IMR-90 (cell line): ENCODE measurements at regions not wholly inside any gene's neighbourhood (a gene's known extent, or its start where the extent isn't known, plus 50 kb on each side); places are given as distances from the start of the nearest gene placed in this dataset.

Source experiments
- ATAC-seq: fragments of 200-7000 bp; cut with Tn5 transposase; 2 replicates; pipeline ENCODE4 v1.9.1; 2020; ENCODE audit warnings: low read depth, mild to moderate bottlenecking, moderate library complexity
- BruUV-seq: library from RNA; stranded (reverse); fragments of 400-500 nt; replicated peaks from 2 replicates; lab custom pipeline; 2021; lab: Mats Ljungman, UMichigan
- CTCF ChIA-PET: fragments of 300-600 bp; formaldehyde crosslinking; extraction: SDS; loops from one replicate; lab custom pipeline; 2021; ENCODE audit warnings: antibody characterized with exemption; lab: Yijun Ruan, JAX
- POLR2A ChIA-PET: fragments of 300-600 bp; sonication (Branson Sonifier 250); formaldehyde crosslinking; loops from one replicate; lab custom pipeline; 2022; ENCODE audit warnings: antibody characterized with exemption; ENCODE audit not compliant: unreplicated experiment; lab: Charles Lee
- DNase-seq: peaks from one replicate; pipeline ENCODE4 v3.0.0; 2013
- H2AFZ ChIP-seq: replicated peaks from 2 replicates; pipeline ENCODE3; 2013; ENCODE audit warnings: low read length, mild to moderate bottlenecking; ENCODE audit not compliant: poor library complexity
- H2AK5ac ChIP-seq: 2 replicates; pipeline ENCODE4 v1.6.1; 2013; ENCODE audit warnings: low read depth, low read length, inconsistent platforms
- H2AK9ac ChIP-seq: replicated peaks from 2 replicates; pipeline ENCODE3; 2013; ENCODE audit warnings: mild to moderate bottlenecking, low read depth, low read length, moderate library complexity; ENCODE audit not compliant: poor library complexity
- H2BK120ac ChIP-seq: 2 replicates; pipeline ENCODE4 v1.6.1; 2013; ENCODE audit warnings: low read depth, low read length, inconsistent platforms
- H2BK15ac ChIP-seq: 3 replicates; pipeline ENCODE4 v1.6.1; 2013; ENCODE audit warnings: low read depth, low read length, inconsistent platforms
- H2BK20ac ChIP-seq: 2 replicates; pipeline ENCODE4 v1.6.1; 2013; ENCODE audit warnings: low read depth, mild to moderate bottlenecking, inconsistent platforms, low read length, moderate library complexity
- H2BK5ac ChIP-seq: 2 replicates; pipeline ENCODE4 v1.6.1; 2013; ENCODE audit warnings: mild to moderate bottlenecking, low read depth, low read length, inconsistent platforms; ENCODE audit not compliant: poor library complexity, severe bottlenecking
- H3K14ac ChIP-seq: replicated peaks from 2 replicates; pipeline ENCODE4 v1.6.1; 2013; ENCODE audit warnings: low read depth, low read length, inconsistent platforms
- H3K18ac ChIP-seq: 2 replicates; pipeline ENCODE4 v1.6.1; 2013; ENCODE audit warnings: low read depth, low read length, control low read depth
- H3K23ac ChIP-seq: 2 replicates; pipeline ENCODE4 v1.6.1; 2013; ENCODE audit warnings: low read depth, low read length, inconsistent platforms
- H3K27ac ChIP-seq: 2 replicates; pipeline ENCODE4 v1.5.1; 2013; ENCODE audit warnings: mild to moderate bottlenecking, control low read depth, low read length; ENCODE audit not compliant: insufficient read depth
- H3K27me3 ChIP-seq: 2 replicates; pipeline ENCODE4 v1.6.1; 2013; ENCODE audit warnings: low read length; ENCODE audit not compliant: control insufficient read depth, insufficient read depth
- H3K36me3 ChIP-seq: 2 replicates; pipeline ENCODE4 v1.6.1; 2013; ENCODE audit warnings: low read length, mixed read lengths; ENCODE audit not compliant: control insufficient read depth, insufficient read depth
- H3K4ac ChIP-seq: 2 replicates; pipeline ENCODE4 v1.6.1; 2013; ENCODE audit warnings: low read depth, low read length, inconsistent platforms
- H3K4me1 ChIP-seq: 2 replicates; pipeline ENCODE4 v1.6.1; 2013; ENCODE audit warnings: low read length, mixed read lengths; ENCODE audit not compliant: control insufficient read depth, insufficient read depth
- H3K4me2 ChIP-seq: 2 replicates; pipeline ENCODE4 v1.6.1; 2013; ENCODE audit warnings: low read depth, mild to moderate bottlenecking, control low read depth, low read length, moderate library complexity
- H3K4me3 ChIP-seq: 2 replicates; pipeline ENCODE4 v1.5.1; 2013; ENCODE audit warnings: low read depth, mild to moderate bottlenecking, control low read depth, low read length, moderate library complexity; ENCODE audit not compliant: insufficient read depth
- H3K56ac ChIP-seq: 2 replicates; pipeline ENCODE4 v1.6.1; 2013; ENCODE audit warnings: low read length, inconsistent platforms; ENCODE audit not compliant: insufficient read depth; ENCODE audit errors: extremely low read depth
- H3K79me1 ChIP-seq, 2 experiments: 2 replicates each; pipeline ENCODE4 v1.6.1; 2013; ENCODE audit warnings: low read length in 2 of 2, inconsistent platforms in 1 of 2, low read depth in 1 of 2
- H3K9ac ChIP-seq: 2 replicates; pipeline ENCODE4 v1.6.1; 2013; ENCODE audit warnings: low read depth, low read length, control low read depth
- H3K9me1 ChIP-seq: 2 replicates; pipeline ENCODE4 v1.6.1; 2013; ENCODE audit warnings: low read length, inconsistent platforms; ENCODE audit not compliant: insufficient read depth
- H3K9me3 ChIP-seq: 2 replicates; pipeline ENCODE4 v1.6.1; 2013; ENCODE audit warnings: low read length; ENCODE audit not compliant: control insufficient read depth, insufficient read depth
- H4K20me1 ChIP-seq: 2 replicates; pipeline ENCODE4 v1.6.1; 2013; ENCODE audit warnings: low read length, inconsistent platforms; ENCODE audit not compliant: insufficient read depth
- H4K5ac ChIP-seq: 2 replicates; pipeline ENCODE4 v1.6.1; 2013; ENCODE audit warnings: mild to moderate bottlenecking, low read depth, low read length, control low read depth
- H4K8ac ChIP-seq, 2 experiments: 2 replicates each; pipeline ENCODE4 v1.6.1; 2013; ENCODE audit warnings: low read depth in 2 of 2, low read length in 2 of 2, control low read depth in 1 of 2, inconsistent platforms in 1 of 2
- H4K91ac ChIP-seq: 2 replicates; pipeline ENCODE4 v1.6.1; 2013; ENCODE audit warnings: low read depth, low read length, inconsistent platforms; ENCODE audit not compliant: insufficient read depth
- BHLHE40 ChIP-seq: fragments of 150-350 bp; IDR thresholded peaks from 2 replicates; pipeline ENCODE4 v1.6.1; 2016; ENCODE audit warnings: mild to moderate bottlenecking, low read depth, low read length
- CEBPB ChIP-seq: IDR thresholded peaks from 2 replicates; pipeline ENCODE4 v1.6.1; 2012; ENCODE audit warnings: low read depth, low read length, improper control_type of control experiment
- CHD1 ChIP-seq: IDR thresholded peaks from 2 replicates; pipeline ENCODE4 v1.6.1; 2012; ENCODE audit warnings: low read depth, low read length, improper control_type of control experiment
- CTCF ChIP-seq: conservative IDR thresholded peaks from 2 replicates; pipeline ENCODE4 v1.5.1; 2012; ENCODE audit warnings: mild to moderate bottlenecking, low read depth, low read length, improper control_type of control experiment
- FOS ChIP-seq: fragments of 150-350 bp; IDR thresholded peaks from 2 replicates; pipeline ENCODE4 v1.6.1; 2016; ENCODE audit warnings: low read depth, low read length
- MAFK ChIP-seq: IDR thresholded peaks from 2 replicates; pipeline ENCODE4 v1.6.1; 2012; ENCODE audit warnings: low read depth, low read length, improper control_type of control experiment
- MAZ ChIP-seq: IDR thresholded peaks from 2 replicates; pipeline ENCODE4 v1.6.1; 2012; ENCODE audit warnings: low read depth, mild to moderate bottlenecking, low read length, improper control_type of control experiment, moderate library complexity, borderline replicate concordance
- NFE2L2 ChIP-seq: fragments of 150-350 bp; IDR thresholded peaks from 2 replicates; pipeline ENCODE4 v1.6.1; 2016; ENCODE audit warnings: low read depth, mild to moderate bottlenecking, low read length
- POLR2A ChIP-seq: IDR thresholded peaks from 2 replicates; pipeline ENCODE4 v1.6.1; 2012; ENCODE audit warnings: mild to moderate bottlenecking, low read depth, low read length
- RAD21 ChIP-seq: IDR thresholded peaks from 2 replicates; pipeline ENCODE4 v1.6.1; 2012; ENCODE audit warnings: low read length, improper control_type of control experiment
- RCOR1 ChIP-seq: IDR thresholded peaks from 2 replicates; pipeline ENCODE4 v1.6.1; 2012; ENCODE audit warnings: mild to moderate bottlenecking, low read length, improper control_type of control experiment; ENCODE audit not compliant: insufficient replicate concordance
- RFX5 ChIP-seq: IDR thresholded peaks from 2 replicates; pipeline ENCODE4 v1.8.0; 2012; ENCODE audit warnings: low read depth, mild to moderate bottlenecking, low read length, moderate library complexity
- SMC3 ChIP-seq: fragments of 150-350 bp; IDR thresholded peaks from 2 replicates; pipeline ENCODE4 v1.6.1; 2016; ENCODE audit warnings: low read depth, mild to moderate bottlenecking, antibody characterized with exemption, low read length, moderate library complexity
- USF2 ChIP-seq: fragments of 150-350 bp; IDR thresholded peaks from 2 replicates; pipeline ENCODE4 v1.6.1; 2017; ENCODE audit warnings: mild to moderate bottlenecking, antibody characterized with exemption, low read length, low read depth
- WGBS, 2 experiments: methylation state at CpG; one replicate each; pipeline versions ENCODE4 v1.1.5 to v1.1.7; 2013; ENCODE audit warnings: missing lambda C conversion rate in 2 of 2; ENCODE audit not compliant: insufficient read length in 1 of 2; ENCODE audit errors: extremely low coverage in 2 of 2; 5-methylcytosine and 5-hydroxymethylcytosine counted together
- dilution Hi-C: fragments of 300-500 bp; cut with HindIII; formaldehyde crosslinking; loops from one replicate; pipeline ENCODE4 v1.14.3; 2018; ENCODE audit warnings: low sequenced_read_pairs; ENCODE audit not compliant: unreplicated experiment
- in situ Hi-C: fragments of 300-500 bp; cut with MboI; formaldehyde crosslinking; loops from 3 replicates; pipeline ENCODE4 v1.14.3; 2019; ENCODE audit warnings: low sequenced_read_pairs, inconsistent platforms, mixed read lengths
- intact Hi-C: fragments of 100-400 bp; cut with micrococcal nuclease; formaldehyde crosslinking; loops from 2 replicates; pipeline ENCODE4 v1.10.0; 2022

- no peak for TF ChIP-seq SMC3
These were observed 118.0 kb upstream of the IGLL5 start (continued) for GRCh38 chr22:22769434-22770279.

- no peak overlapping the region for H4K5ac ChIP-seq
- H4K8ac ChIP-seq, result no peak overlapping the region
- dilution Hi-C loops (no loop called here), in situ Hi-C loops (no loop called here), intact Hi-C loops (no loop called here)
- DNase-seq (no peak), ATAC-seq (peak; percentile 72; the same call in 1 of the 2 replicates)
- no peaks in the 10 kb centered on the region for H3K36me3 ChIP-seq
- H2BK20ac ChIP-seq, result no peak overlapping the region
- H2AK9ac ChIP-seq, result no peak overlapping the region
- no peak overlapping the region for H3K4me3 ChIP-seq
- ChIA-PET CTCF (interaction anchor here (0.6 to 1.8 kb wide), 4 partner anchors 11 to 1192 kb away, joined by 4 to 13 read pairs (median 7); no protein-coding TSS in a partner anchor), POLR2A (no interaction called here)
- peaks cover 13% of the 10 kb centered on the region for H3K27me3 ChIP-seq
- no peak overlapping the region for H3K14ac ChIP-seq
- H3K23ac ChIP-seq, result no peak overlapping the region
- no peaks in the 10 kb centered on the region for H3K79me1 ChIP-seq
- H2BK120ac ChIP-seq, result no peak overlapping the region
- no peak for TF ChIP-seq MAFK
- no peak for TF ChIP-seq USF2
- no peak for TF ChIP-seq RFX5
- no peak for TF ChIP-seq POLR2A
- no peak for TF ChIP-seq FOS
- TF ChIP-seq SMC3, result peak; percentile 33; the same call in 1 of the 2 replicates
- no peak for TF ChIP-seq MAZ
- TF ChIP-seq CEBPB, result no peak
- peak; percentile 15; the same call in 1 of the 2 replicates for TF ChIP-seq RAD21
- TF ChIP-seq RCOR1, result no peak
- no peak for TF ChIP-seq NFE2L2
- TF ChIP-seq BHLHE40, result no peak
- TF ChIP-seq CTCF, result peak; percentile 57
- no peak for TF ChIP-seq CHD1
- H3K56ac ChIP-seq, result no peak overlapping the region
- no peak overlapping the region for H4K91ac ChIP-seq
- H2AK5ac ChIP-seq, result no peak overlapping the region
- no peak overlapping the region for H3K9ac ChIP-seq
- no peak overlapping the region for H3K18ac ChIP-seq
- H2BK5ac ChIP-seq, result no peak overlapping the region
- no peak overlapping the region for H3K4me2 ChIP-seq
- no peaks in the 10 kb centered on the region for H3K4me1 ChIP-seq
- no peak overlapping the region for H2AFZ ChIP-seq
- BruUV-seq, result no TSS peak
- no peak overlapping the region for H3K27ac ChIP-seq
- no peak overlapping the region for H3K4ac ChIP-seq
- H4K20me1 ChIP-seq, result no peaks in the 10 kb centered on the region
- no peak overlapping the region for H2BK15ac ChIP-seq
- no peaks in the 10 kb centered on the region for H3K9me1 ChIP-seq
- 15% methylated on average over 3 of the region's 4 CpGs; no CpG with 5 or more reads in 1 of the 2 experiments for WGBS, 2 experiments
- no peaks in the 10 kb centered on the region for H3K9me3 ChIP-seq
These were observed 117.2 kb upstream of the IGLL5 start for GRCh38 chr22:22770280-22770871.
